ENCODE measurements at regions not wholly inside any gene's neighbourhood (a gene's known extent, or its start where the extent isn't known, plus 50 kb on each side); places are given as distances from the start of the nearest gene placed in this dataset.

GRCh38 chr1:184859381-184860105 is 104.9 kb upstream of the EDEM3 start:
- no peak for TF ChIP-seq ZBTB43 (CRISPR knock-in tag; conservative IDR thresholded peaks at IDR 0.05)
- no peak for TF ChIP-seq CTCF (CRISPR knock-in tag; IDR thresholded peaks at IDR 0.05)
- no peak for TF ChIP-seq RXRB (CRISPR knock-in tag; IDR thresholded peaks at IDR 0.05; ENCODE audit: borderline replicate concordance)
- no peak for TF ChIP-seq ARID5B (CRISPR knock-in tag; IDR thresholded peaks at IDR 0.05)
- TF ChIP-seq ZNF564 (CRISPR knock-in tag; IDR thresholded peaks at IDR 0.05) = no peak
- TF ChIP-seq ETV6 (CRISPR knock-in tag; conservative IDR thresholded peaks at IDR 0.05) = no peak
- TF ChIP-seq CBFB (CRISPR knock-in tag; IDR thresholded peaks at IDR 0.05) = no peak
- no peak for TF ChIP-seq ZNF597 (CRISPR knock-in tag; IDR thresholded peaks at IDR 0.05)
- no peak for TF ChIP-seq JUND (CRISPR knock-in tag; IDR thresholded peaks at IDR 0.05)
